Posterior cingulate gyrus (tissue), 11 donors: ENCODE measurements at regions not wholly inside any gene's neighbourhood (a gene's known extent, or its start where the extent isn't known, plus 50 kb on each side); places are given as distances from the start of the nearest gene placed in this dataset.

Source experiments
- DNase-seq, 10 donors: peaks; one replicate each; pipeline versions ENCODE4 v3.0.0 to v3.0.0-alpha.2; 2020 to 2021; ENCODE audit warnings: mixed read lengths in 3 of 10
- intact Hi-C: fragments of 100-400 bp; cut with DNase I; formaldehyde crosslinking; loops from one replicate; pipeline ENCODE4 v1.15.1; 2023

DNA sequence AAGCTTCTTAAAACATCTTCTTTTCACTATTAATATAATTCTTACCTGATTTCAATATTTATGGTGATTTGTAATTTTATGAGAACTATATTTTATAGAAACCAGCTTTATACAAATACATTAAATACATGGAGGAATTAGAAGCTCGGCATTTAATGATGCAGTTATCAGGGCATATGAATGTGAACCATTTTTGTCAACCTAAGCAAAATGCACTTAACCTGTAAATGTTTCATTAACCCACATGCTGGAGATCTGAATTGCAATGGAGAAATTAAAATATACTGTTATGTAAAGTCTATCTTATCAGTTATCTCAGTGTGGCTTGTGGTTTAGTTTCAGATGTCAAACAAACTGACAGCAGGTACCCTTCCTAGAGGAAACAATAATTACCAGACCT is 63.2 kb upstream of the CDH12 start:
- no peak for DNase-seq
- intact Hi-C loops, result no loop called here

DNA sequence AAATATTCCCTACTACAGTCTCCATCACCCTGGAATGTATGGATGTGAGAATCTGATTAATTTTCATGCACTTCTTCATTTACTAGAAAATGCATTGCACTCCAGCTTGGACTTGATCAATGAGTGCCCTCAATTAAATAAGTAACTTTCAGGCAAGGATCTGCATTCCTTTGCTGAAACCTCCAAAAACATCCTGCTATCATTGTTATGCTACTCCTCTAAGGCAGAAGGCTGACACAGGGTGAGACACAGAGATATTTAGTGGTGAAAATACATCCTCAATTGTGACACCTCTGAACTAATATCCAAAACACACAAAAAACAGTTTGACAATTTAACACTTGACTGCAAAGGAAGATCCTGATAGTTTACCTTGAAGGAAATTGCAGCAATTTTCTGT is 57.9 kb upstream of the CDH12 start:
- intact Hi-C loops, result no loop called here

DNA sequence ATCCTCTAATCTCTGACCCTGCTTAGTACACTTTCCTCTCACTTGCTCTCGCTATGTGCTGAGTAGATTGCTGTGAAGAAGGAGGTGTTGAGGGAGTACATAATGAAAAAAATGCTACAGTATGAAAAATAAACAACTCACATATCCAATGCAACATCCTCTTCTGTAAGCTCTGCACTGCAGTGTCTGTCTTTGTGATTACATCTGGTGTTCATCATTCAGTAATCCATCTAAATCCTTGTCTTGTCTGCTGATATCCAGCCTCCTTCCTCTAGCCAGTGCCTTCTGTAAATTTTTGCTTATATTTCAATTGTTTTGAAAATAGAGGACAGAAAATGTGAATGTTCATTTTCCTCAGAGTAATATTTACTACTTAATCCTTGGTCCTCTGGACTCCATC is 57.4 kb upstream of the CDH12 start:
- intact Hi-C loops, result no loop called here
- no peak for DNase-seq

More for the DNA sequence above, 57.9 kb upstream of the CDH12 start:
- DNase-seq, result no peak

DNA sequence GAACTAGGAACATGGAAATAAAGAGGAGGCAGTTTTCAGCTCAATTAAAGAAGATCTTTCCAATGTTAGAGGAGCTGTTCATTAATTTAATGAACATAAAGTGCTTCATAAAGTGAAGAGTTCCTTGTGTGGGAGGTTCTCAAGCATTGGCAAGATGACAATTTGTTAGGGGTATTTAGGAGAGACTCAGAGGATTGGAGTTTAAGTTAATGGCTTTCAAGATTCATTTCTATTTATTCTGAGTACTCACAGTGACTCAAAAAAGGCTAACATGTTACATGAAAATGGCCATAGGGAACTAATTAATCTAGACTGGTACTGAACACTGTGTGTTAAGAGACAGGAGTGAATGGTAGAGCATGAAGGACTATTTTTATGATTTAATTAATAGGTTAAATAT is 55.4 kb upstream of the CDH12 start:
- intact Hi-C loops, result no loop called here
- DNase-seq, result no peak

DNA sequence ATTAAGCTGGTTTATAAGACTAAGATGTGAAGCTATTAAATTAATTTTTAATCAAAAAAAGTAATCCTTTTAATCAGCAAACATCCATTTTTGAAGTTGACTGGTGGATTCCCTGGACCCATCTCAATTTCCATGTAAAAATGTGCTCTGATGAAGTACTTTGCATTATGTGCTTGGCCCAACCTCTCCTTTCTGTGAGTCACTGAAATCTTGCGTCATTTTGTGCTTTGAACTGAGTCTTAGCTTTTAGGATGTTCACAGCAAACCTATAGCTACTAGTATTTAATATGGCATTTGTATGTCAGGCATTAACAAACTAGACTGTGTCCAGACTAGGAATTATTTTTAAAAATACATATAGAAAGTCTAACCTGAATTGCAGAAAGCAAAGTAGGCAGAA is 55.0 kb upstream of the CDH12 start:
- DNase-seq, result no peak
- intact Hi-C loops, result no loop called here
